ENCODE measurements at regions not wholly inside any gene's neighbourhood (a gene's known extent, or its start where the extent isn't known, plus 50 kb on each side); places are given as distances from the start of the nearest gene placed in this dataset.
A peak's percentile ranks its signal among the peaks of the same experiment; 100 is the strongest.

- TF ChIP-seq, protein P1, sequence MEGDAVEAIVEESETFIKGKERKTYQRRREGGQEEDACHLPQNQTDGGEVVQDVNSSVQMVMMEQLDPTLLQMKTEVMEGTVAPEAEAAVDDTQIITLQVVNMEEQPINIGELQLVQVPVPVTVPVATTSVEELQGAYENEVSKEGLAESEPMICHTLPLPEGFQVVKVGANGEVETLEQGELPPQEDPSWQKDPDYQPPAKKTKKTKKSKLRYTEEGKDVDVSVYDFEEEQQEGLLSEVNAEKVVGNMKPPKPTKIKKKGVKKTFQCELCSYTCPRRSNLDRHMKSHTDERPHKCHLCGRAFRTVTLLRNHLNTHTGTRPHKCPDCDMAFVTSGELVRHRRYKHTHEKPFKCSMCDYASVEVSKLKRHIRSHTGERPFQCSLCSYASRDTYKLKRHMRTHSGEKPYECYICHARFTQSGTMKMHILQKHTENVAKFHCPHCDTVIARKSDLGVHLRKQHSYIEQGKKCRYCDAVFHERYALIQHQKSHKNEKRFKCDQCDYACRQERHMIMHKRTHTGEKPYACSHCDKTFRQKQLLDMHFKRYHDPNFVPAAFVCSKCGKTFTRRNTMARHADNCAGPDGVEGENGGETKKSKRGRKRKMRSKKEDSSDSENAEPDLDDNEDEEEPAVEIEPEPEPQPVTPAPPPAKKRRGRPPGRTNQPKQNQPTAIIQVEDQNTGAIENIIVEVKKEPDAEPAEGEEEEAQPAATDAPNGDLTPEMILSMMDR (IDR thresholded peaks at IDR 0.05) = no peak
- TF ChIP-seq EP300 (IDR thresholded peaks at IDR 0.05) = peak in 1 of 2 donors; percentile 8
These were observed 115.5 kb upstream of the SMURF2 start for GRCh38 chr17:64777415-64778239.
